ENCODE measurements at regions not wholly inside any gene's neighbourhood (a gene's known extent, or its start where the extent isn't known, plus 50 kb on each side); places are given as distances from the start of the nearest gene placed in this dataset.

GRCh38 chr22:49599691-49600455 lies 227.8 kb downstream of the BRD1 start:
- TF ChIP-seq, protein P1, sequence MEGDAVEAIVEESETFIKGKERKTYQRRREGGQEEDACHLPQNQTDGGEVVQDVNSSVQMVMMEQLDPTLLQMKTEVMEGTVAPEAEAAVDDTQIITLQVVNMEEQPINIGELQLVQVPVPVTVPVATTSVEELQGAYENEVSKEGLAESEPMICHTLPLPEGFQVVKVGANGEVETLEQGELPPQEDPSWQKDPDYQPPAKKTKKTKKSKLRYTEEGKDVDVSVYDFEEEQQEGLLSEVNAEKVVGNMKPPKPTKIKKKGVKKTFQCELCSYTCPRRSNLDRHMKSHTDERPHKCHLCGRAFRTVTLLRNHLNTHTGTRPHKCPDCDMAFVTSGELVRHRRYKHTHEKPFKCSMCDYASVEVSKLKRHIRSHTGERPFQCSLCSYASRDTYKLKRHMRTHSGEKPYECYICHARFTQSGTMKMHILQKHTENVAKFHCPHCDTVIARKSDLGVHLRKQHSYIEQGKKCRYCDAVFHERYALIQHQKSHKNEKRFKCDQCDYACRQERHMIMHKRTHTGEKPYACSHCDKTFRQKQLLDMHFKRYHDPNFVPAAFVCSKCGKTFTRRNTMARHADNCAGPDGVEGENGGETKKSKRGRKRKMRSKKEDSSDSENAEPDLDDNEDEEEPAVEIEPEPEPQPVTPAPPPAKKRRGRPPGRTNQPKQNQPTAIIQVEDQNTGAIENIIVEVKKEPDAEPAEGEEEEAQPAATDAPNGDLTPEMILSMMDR (tag by site-specific recombination; IDR thresholded peaks at IDR 0.05), result no peak
- TF ChIP-seq ZNF140 (tag by site-specific recombination; IDR thresholded peaks at IDR 0.05) (no peak), ZNF501 (tag by site-specific recombination; IDR thresholded peaks at IDR 0.05) (no peak), ZNF274 (IDR thresholded peaks at IDR 0.05; ENCODE audit: low read length) (no peak), ZNF274 (tag by site-specific recombination; IDR thresholded peaks at IDR 0.05; ENCODE audit: borderline replicate concordance) (no peak), ZNF2 (tag by site-specific recombination; IDR thresholded peaks at IDR 0.05) (no peak), KLF1 (tag by site-specific recombination; IDR thresholded peaks at IDR 0.05) (no peak), ZFP69B (tag by site-specific recombination; IDR thresholded peaks at IDR 0.05) (no peak), ZEB2 (tag by site-specific recombination; IDR thresholded peaks at IDR 0.05) (no peak), ZFP41 (tag by site-specific recombination; IDR thresholded peaks at IDR 0.05; ENCODE audit: borderline replicate concordance) (no peak), SALL2 (tag by site-specific recombination; IDR thresholded peaks at IDR 0.05; ENCODE audit: borderline replicate concordance) (no peak), ZNF513 (tag by site-specific recombination; IDR thresholded peaks at IDR 0.05) (no peak), ZNF530 (tag by site-specific recombination; IDR thresholded peaks at IDR 0.05; ENCODE audit: low read depth) (no peak), ZNF660 (tag by site-specific recombination; IDR thresholded peaks at IDR 0.05) (no peak), SETDB1 (IDR thresholded peaks at IDR 0.05; ENCODE audit: insufficient read length, low read length) (no peak)
